ENCODE measurements at regions not wholly inside any gene's neighbourhood (a gene's known extent, or its start where the extent isn't known, plus 50 kb on each side); places are given as distances from the start of the nearest gene placed in this dataset.

- no peak for ATAC-seq
- peaks cover 5% of the 10 kb centered on the region for H3K4me1 ChIP-seq (ENCODE audit: control insufficient read depth, insufficient read depth, low read length)
- H3K36me3 ChIP-seq (ENCODE audit: control insufficient read depth, insufficient read depth, low read length): no peaks in the 10 kb centered on the region
- no peak for DNase-seq (ENCODE audit: low read depth, low spot score)
- no TSS peak for BruUV-seq (replicated peaks)
- in situ Hi-C loops (cut with HindIII; ENCODE audit: low pct_unique_long_range_greater_than_20kb, low sequenced_read_pairs) (no loop called here), intact Hi-C loops (cut with micrococcal nuclease; ENCODE audit: unreplicated experiment) (no loop called here)
- POLR2A ChIA-PET: no interaction called here
- H3K4me3 ChIP-seq (ENCODE audit: low read depth in 2 of 2, low read length in 2 of 2): no peak overlapping the region
- H3K9me3 ChIP-seq (ENCODE audit: control insufficient read depth, insufficient read depth, low read depth, low read length): no peaks in the 10 kb centered on the region
- CTCF ChIA-PET: no interaction called here
- no peak for TF ChIP-seq POLR2AphosphoS5 (IDR thresholded peaks at IDR 0.05; ENCODE audit: low read depth, low read length)
- TF ChIP-seq CTCF (IDR thresholded peaks at IDR 0.05): no peak
- no peak for TF ChIP-seq SIN3A (IDR thresholded peaks at IDR 0.05; ENCODE audit: borderline replicate concordance, insufficient read depth, low read depth, low read length)
- TF ChIP-seq REST (IDR thresholded peaks at IDR 0.05; ENCODE audit: insufficient read depth in 1 of 2, low read depth in 2 of 2, low read length in 1 of 2): no peak
- no peak for TF ChIP-seq TCF7L2 (IDR thresholded peaks at IDR 0.05; ENCODE audit: low read depth, low read length)
- H3K27me3 ChIP-seq (ENCODE audit: control insufficient read depth, insufficient read depth, low read length): no peaks in the 10 kb centered on the region
- no peak overlapping the region for H3K27ac ChIP-seq (ENCODE audit: low read length)
Measured at GRCh38 chr15:31234815-31235214, 91.8 kb upstream of the KLF13 start.

GRCh38 chr15:31235311-31236183, 91.1 kb upstream of the KLF13 start:
- Histone ChIP-seq H3K4me1 (ENCODE audit: control insufficient read depth, insufficient read depth, low read length) (peaks cover 5% of the 10 kb centered on the region), H3K27ac (ENCODE audit: low read length) (no peak overlapping the region), H3K36me3 (ENCODE audit: control insufficient read depth, insufficient read depth, low read length) (no peaks in the 10 kb centered on the region), H3K9me3 (ENCODE audit: control insufficient read depth, insufficient read depth, low read depth, low read length) (no peaks in the 10 kb centered on the region), H3K4me3 (ENCODE audit: low read depth in 2 of 2, low read length in 2 of 2) (no peak overlapping the region), H3K27me3 (ENCODE audit: control insufficient read depth, insufficient read depth, low read length) (no peaks in the 10 kb centered on the region)
- TF ChIP-seq TCF7L2 (IDR thresholded peaks at IDR 0.05; ENCODE audit: low read depth, low read length) (no peak), POLR2AphosphoS5 (IDR thresholded peaks at IDR 0.05; ENCODE audit: low read depth, low read length) (no peak), CTCF (IDR thresholded peaks at IDR 0.05) (no peak), SIN3A (IDR thresholded peaks at IDR 0.05; ENCODE audit: borderline replicate concordance, insufficient read depth, low read depth, low read length) (no peak), REST (IDR thresholded peaks at IDR 0.05; ENCODE audit: insufficient read depth in 1 of 2, low read depth in 2 of 2, low read length in 1 of 2) (no peak)
- DNase-seq (ENCODE audit: low read depth, low spot score) (no peak), ATAC-seq (no peak)
- POLR2A ChIA-PET: no interaction called here
- in situ Hi-C loops (cut with HindIII; ENCODE audit: low pct_unique_long_range_greater_than_20kb, low sequenced_read_pairs): no loop called here
- intact Hi-C loops (cut with micrococcal nuclease; ENCODE audit: unreplicated experiment): no loop called here
- BruUV-seq (replicated peaks): no TSS peak
- CTCF ChIA-PET: no interaction called here

Measured in Panc1 (cell line).